WERI-Rb-1 (cell line): ENCODE measurements at regions not wholly inside any gene's neighbourhood (a gene's known extent, or its start where the extent isn't known, plus 50 kb on each side); places are given as distances from the start of the nearest gene placed in this dataset.

Experiments
- DNase-seq: peaks from one replicate; pipeline ENCODE4 v3.0.0-alpha.2; 2020
- H3K27ac ChIP-seq: fragments of 250-450 bp; sonication (Bioruptor Pico); 2 replicates; pipeline ENCODE4 v1.5.1; 2020; ENCODE audit warnings: mild to moderate bottlenecking, moderate library complexity
- H3K27me3 ChIP-seq: fragments of 250-450 bp; sonication (Bioruptor Pico); 2 replicates; pipeline ENCODE4 v1.5.1; 2021; ENCODE audit warnings: mild to moderate bottlenecking, low read depth, moderate library complexity; ENCODE audit not compliant: insufficient read depth, severe bottlenecking
- H3K36me3 ChIP-seq: fragments of 250-450 bp; sonication (Bioruptor Pico); 2 replicates; pipeline ENCODE4 v1.5.1; 2020; ENCODE audit warnings: mild to moderate bottlenecking, moderate library complexity
- H3K4me3 ChIP-seq: 2 replicates; pipeline ENCODE4 v1.5.1; 2011; ENCODE audit warnings: low read depth, mild to moderate bottlenecking, control low read depth, low read length
- H3K9me3 ChIP-seq: fragments of 250-450 bp; sonication (Bioruptor Pico); 2 replicates; pipeline ENCODE4 v1.5.1; 2021; ENCODE audit warnings: mild to moderate bottlenecking, moderate library complexity; ENCODE audit not compliant: severe bottlenecking
- CTCF ChIP-seq: IDR thresholded peaks from 2 replicates; pipeline ENCODE4 v1.5.1; 2011; ENCODE audit warnings: low read depth, mild to moderate bottlenecking, control low read depth, inconsistent platforms, low read length

DNA sequence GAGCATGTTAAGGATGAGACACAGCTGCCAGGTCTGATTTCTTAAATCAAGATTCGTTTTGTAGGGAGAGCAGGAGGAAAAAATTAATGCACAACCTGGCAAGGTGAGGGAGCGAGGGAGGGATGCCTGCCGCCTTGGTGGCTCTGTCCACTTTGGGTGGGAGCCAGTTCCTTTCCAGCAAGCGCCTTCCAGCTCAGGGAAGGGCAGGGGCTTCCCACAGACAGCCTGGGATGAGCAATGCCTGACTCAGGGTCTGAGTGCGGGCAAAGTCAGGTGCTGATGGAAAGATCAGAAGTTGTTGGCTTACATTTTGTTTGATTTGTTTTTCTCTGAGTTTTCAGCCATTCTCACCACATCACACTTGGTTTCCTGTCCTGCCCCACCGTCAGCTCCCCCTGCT lies 220.7 kb downstream of the ENGASE start:
- H3K27me3 ChIP-seq = no peaks in the 10 kb centered on the region
- no peak overlapping the region for H3K27ac ChIP-seq
- H3K9me3 ChIP-seq = no peaks in the 10 kb centered on the region
- H3K4me3 ChIP-seq = no peak overlapping the region
- TF ChIP-seq CTCF = no peak
- no peak for DNase-seq
- peaks cover 9% of the 10 kb centered on the region; the same call in 1 of the 2 replicates for H3K36me3 ChIP-seq

- Histone ChIP-seq H3K36me3 (peaks cover 9% of the 10 kb centered on the region; the same call in 1 of the 2 replicates), H3K4me3 (no peak overlapping the region), H3K9me3 (no peaks in the 10 kb centered on the region), H3K27ac (no peak overlapping the region), H3K27me3 (no peaks in the 10 kb centered on the region)
- TF ChIP-seq CTCF = no peak
- DNase-seq = no peak
These were observed 219.9 kb downstream of the ENGASE start for GRCh38 chr17:79294459-79295071.

DNA sequence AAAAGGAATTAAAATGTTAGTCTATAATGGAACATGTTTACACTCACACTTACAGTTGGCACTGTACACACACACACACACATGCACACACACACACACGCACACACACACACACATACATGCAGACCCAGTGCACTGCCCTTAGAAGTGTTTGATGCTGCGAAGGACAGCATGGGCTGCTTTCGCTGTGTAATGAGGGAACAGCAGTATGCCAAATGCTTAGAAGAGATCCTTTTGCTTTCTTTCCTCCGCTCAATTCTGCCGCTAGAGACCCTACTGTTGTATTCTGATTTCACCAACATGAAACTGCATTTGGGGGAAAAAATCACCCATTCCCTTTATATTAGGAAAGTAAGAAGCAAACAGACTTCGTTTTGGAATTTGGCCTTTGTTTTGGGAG lies 217.9 kb downstream of the ENGASE start:
- Histone ChIP-seq H3K4me3 (no peak overlapping the region), H3K36me3 (no peaks in the 10 kb centered on the region), H3K27me3 (no peaks in the 10 kb centered on the region), H3K27ac (no peak overlapping the region; the same call in 1 of the 2 replicates), H3K9me3 (no peaks in the 10 kb centered on the region)
- no peak for DNase-seq
- no peak for TF ChIP-seq CTCF

GRCh38 chr17:79291391-79291790 lies 216.8 kb downstream of the ENGASE start:
- H3K4me3 ChIP-seq = no peak overlapping the region
- no peaks in the 10 kb centered on the region for H3K27me3 ChIP-seq
- no peak overlapping the region for H3K27ac ChIP-seq
- no peaks in the 10 kb centered on the region for H3K36me3 ChIP-seq
- no peak for TF ChIP-seq CTCF
- no peak for DNase-seq
- no peaks in the 10 kb centered on the region for H3K9me3 ChIP-seq

- Histone ChIP-seq H3K9me3 (no peaks in the 10 kb centered on the region), H3K27ac (no peak overlapping the region), H3K4me3 (no peak overlapping the region), H3K27me3 (no peaks in the 10 kb centered on the region), H3K36me3 (no peaks in the 10 kb centered on the region)
- peak; percentile 73 for DNase-seq
- TF ChIP-seq CTCF = no peak
These were observed 216.1 kb downstream of the ENGASE start for GRCh38 chr17:79290726-79291125.

DNA sequence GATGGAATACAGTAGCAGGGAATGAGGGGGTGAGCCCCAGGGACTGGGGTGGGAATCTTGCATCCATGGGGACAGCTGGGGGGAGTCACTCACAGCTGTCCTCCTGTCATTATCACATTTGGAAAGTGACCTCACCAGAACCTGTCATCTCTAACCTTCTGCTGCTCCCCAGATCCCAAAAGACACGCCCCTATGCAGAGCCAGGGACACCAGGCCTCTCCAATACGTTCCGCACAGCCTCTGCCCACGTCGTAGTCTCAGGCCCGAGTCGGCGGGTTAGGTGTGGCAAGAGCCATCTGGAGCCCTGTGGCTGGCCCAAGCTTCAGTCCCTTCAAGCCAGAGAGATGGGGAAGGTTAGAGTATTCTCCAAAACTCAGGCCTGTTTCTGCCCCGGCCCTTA lies 214.3 kb downstream of the ENGASE start:
- TF ChIP-seq CTCF = no peak
- Histone ChIP-seq H3K36me3 (no peaks in the 10 kb centered on the region), H3K4me3 (no peak overlapping the region), H3K27me3 (no peaks in the 10 kb centered on the region), H3K9me3 (no peaks in the 10 kb centered on the region), H3K27ac (no peak overlapping the region)
- DNase-seq = no peak
